Keratinocyte (primary cell): ENCODE measurements at regions not wholly inside any gene's neighbourhood (a gene's known extent, or its start where the extent isn't known, plus 50 kb on each side); places are given as distances from the start of the nearest gene placed in this dataset.

Experiments
- DNase-seq: peaks from one replicate; pipeline ENCODE4 v3.0.0-alpha.2; 2011; ENCODE audit warnings: low read depth, missing footprints, low spot score
- FAIRE-seq: peaks from 2 replicates; lab custom pipeline; 2011; peaks lifted over from hg19 to GRCh38; lab: Jason Lieb, UNC
- H2AFZ ChIP-seq: 2 replicates; pipeline ENCODE4 v1.6.0; 2012; ENCODE audit warnings: low read length, control low read depth, inconsistent platforms; ENCODE audit not compliant: control insufficient read depth
- H3K27ac ChIP-seq: 2 replicates; pipeline ENCODE4 v1.5.1; 2011; ENCODE audit warnings: low read length; ENCODE audit not compliant: control insufficient read depth, insufficient read depth
- H3K27me3 ChIP-seq: 3 replicates; pipeline ENCODE4 v1.6.0; 2011; ENCODE audit warnings: low read length; ENCODE audit not compliant: control insufficient read depth, insufficient read depth; ENCODE audit errors: extremely low read depth
- H3K36me3 ChIP-seq, 2 experiments: 2 replicates in 1 of 2; 3 replicates in 1 of 2; pipeline ENCODE4 v1.5.1; 2011; ENCODE audit warnings: low read length in 2 of 2, mild to moderate bottlenecking in 1 of 2; ENCODE audit not compliant: control insufficient read depth in 2 of 2, insufficient read depth in 2 of 2; ENCODE audit errors: extremely low read depth in 1 of 2
- H3K4me1 ChIP-seq: 3 replicates; pipeline ENCODE4 v1.5.1; 2011; ENCODE audit warnings: low read length; ENCODE audit not compliant: control insufficient read depth, insufficient read depth; ENCODE audit errors: extremely low read depth
- H3K4me2 ChIP-seq: 3 replicates; pipeline ENCODE4 v1.6.0; 2011; ENCODE audit warnings: low read depth, low read length; ENCODE audit not compliant: control insufficient read depth, insufficient read depth; ENCODE audit errors: extremely low read depth
- H3K4me3 ChIP-seq, 3 experiments: fragments of 200-600 bp in 1 of 3; sonication (generic) in 1 of 3; 2 replicates in 2 of 3; 3 replicates in 1 of 3; pipeline ENCODE4 v1.5.1; 2011 to 2016; ENCODE audit warnings: low read length in 3 of 3, mild to moderate bottlenecking in 3 of 3, control low read depth in 2 of 3, inconsistent platforms in 1 of 3, low read depth in 1 of 3, mixed read lengths in 1 of 3, mixed run types in 1 of 3, moderate library complexity in 1 of 3; ENCODE audit not compliant: control insufficient read depth in 2 of 3, insufficient read depth in 2 of 3; ENCODE audit errors: extremely low read depth in 1 of 3
- H3K79me2 ChIP-seq: 2 replicates; pipeline ENCODE4 v1.6.0; 2012; ENCODE audit warnings: low read length; ENCODE audit not compliant: control insufficient read depth, insufficient read depth
- H3K9ac ChIP-seq: 3 replicates; pipeline ENCODE4 v1.6.0; 2011; ENCODE audit warnings: low read length; ENCODE audit not compliant: control insufficient read depth, insufficient read depth; ENCODE audit errors: extremely low read depth
- H3K9me1 ChIP-seq: 3 replicates; pipeline ENCODE4 v1.6.0; 2011; ENCODE audit warnings: low read length; ENCODE audit not compliant: control insufficient read depth, insufficient read depth; ENCODE audit errors: extremely low read depth
- H3K9me3 ChIP-seq: 2 replicates; pipeline ENCODE4 v1.5.1; 2012; ENCODE audit warnings: low read depth, low read length; ENCODE audit not compliant: control insufficient read depth
- H4K20me1 ChIP-seq: 3 replicates; pipeline ENCODE4 v1.6.0; 2011; ENCODE audit warnings: low read length; ENCODE audit not compliant: control insufficient read depth, insufficient read depth; ENCODE audit errors: extremely low read depth
- EZH2 ChIP-seq: IDR thresholded peaks from one replicate; pipeline ENCODE4 v1.6.1; 2012; ENCODE audit warnings: inconsistent platforms, mild to moderate bottlenecking, low read length, moderate library complexity
- dilution Hi-C: fragments of 300-500 bp; cut with MboI; formaldehyde crosslinking; loops from one replicate; pipeline ENCODE4 v1.7.0; 2020; ENCODE audit warnings: low sequenced_read_pairs; ENCODE audit not compliant: extremely low pct_ligation_motif_present
- TF ChIP-seq, protein P1 (sequence below), 3 experiments: IDR thresholded peaks in 1 of 3; conservative IDR thresholded peaks in 1 of 3; optimal IDR thresholded peaks in 1 of 3; 2 replicates in 2 of 3; 3 replicates in 1 of 3; pipeline versions ENCODE3 to v1.5.1; 2011; ENCODE audit warnings: low read length in 3 of 3, mild to moderate bottlenecking in 3 of 3, moderate library complexity in 2 of 3, control low read depth in 1 of 3, inconsistent platforms in 1 of 3; ENCODE audit not compliant: insufficient read depth in 2 of 3; ENCODE audit errors: extremely low read depth in 1 of 3

DNA sequence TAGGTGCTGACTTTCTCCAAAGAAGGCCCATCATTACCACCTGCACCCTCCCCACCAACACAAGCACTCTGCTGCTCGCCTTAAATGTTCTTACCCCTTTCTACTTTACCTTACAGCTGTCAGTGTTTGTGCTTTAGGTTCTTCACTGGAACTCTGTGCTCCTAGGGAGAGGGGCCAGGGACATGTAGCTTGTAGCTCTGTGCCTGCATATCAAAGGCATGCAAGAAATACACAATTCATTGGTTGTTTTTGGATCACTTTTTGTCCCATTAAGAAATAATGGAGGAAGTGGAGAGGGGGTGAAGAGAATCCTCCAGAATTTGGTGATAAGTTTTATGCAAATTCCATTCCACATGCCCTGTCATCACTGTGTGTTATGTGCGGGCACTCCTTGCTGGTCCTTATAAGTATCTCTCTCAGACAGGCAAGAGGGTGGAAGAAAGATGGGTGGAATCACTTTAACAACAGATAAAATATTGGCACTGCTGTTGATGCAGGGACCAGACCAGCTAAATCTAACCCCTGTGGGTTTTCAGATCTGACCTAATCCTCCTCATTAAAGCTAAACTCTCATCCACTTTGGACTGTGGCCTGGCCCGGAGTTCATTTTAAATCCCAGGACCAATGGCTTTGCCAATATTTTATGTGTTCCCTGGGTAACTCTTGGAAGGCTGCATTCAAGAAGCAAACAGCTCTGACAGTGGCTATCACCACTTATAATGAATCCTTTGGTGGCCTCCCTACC, 375.8 kb upstream of the NFE2L3 start:
- FAIRE-seq, result no peak
- Histone ChIP-seq H3K27ac (no peak overlapping the region), H3K9me1 (no peaks in the 10 kb centered on the region), H3K4me1 (no peaks in the 10 kb centered on the region), H3K36me3 (no peaks in the 10 kb centered on the region), H3K4me3 (no peak overlapping the region), H2AFZ (no peak overlapping the region), H3K9ac (no peak overlapping the region), H3K9me3 (no peaks in the 10 kb centered on the region), H3K79me2 (no peaks in the 10 kb centered on the region), H4K20me1 (no peaks in the 10 kb centered on the region), H3K27me3 (no peaks in the 10 kb centered on the region), H3K4me2 (no peak overlapping the region)
- DNase-seq, result no peak
- dilution Hi-C loops, result no loop called here
- TF ChIP-seq, protein P1, sequence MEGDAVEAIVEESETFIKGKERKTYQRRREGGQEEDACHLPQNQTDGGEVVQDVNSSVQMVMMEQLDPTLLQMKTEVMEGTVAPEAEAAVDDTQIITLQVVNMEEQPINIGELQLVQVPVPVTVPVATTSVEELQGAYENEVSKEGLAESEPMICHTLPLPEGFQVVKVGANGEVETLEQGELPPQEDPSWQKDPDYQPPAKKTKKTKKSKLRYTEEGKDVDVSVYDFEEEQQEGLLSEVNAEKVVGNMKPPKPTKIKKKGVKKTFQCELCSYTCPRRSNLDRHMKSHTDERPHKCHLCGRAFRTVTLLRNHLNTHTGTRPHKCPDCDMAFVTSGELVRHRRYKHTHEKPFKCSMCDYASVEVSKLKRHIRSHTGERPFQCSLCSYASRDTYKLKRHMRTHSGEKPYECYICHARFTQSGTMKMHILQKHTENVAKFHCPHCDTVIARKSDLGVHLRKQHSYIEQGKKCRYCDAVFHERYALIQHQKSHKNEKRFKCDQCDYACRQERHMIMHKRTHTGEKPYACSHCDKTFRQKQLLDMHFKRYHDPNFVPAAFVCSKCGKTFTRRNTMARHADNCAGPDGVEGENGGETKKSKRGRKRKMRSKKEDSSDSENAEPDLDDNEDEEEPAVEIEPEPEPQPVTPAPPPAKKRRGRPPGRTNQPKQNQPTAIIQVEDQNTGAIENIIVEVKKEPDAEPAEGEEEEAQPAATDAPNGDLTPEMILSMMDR (optimal IDR thresholded peaks at IDR 0.05 in 1 of 3, IDR thresholded peaks at IDR 0.05 in 1 of 3, conservative IDR thresholded peaks at IDR 0.05 in 1 of 3; ENCODE audit: extremely low read depth in 1 of 3, insufficient read depth in 2 of 3, low read length in 3 of 3), result no peak
- TF ChIP-seq EZH2, result no peak

DNA sequence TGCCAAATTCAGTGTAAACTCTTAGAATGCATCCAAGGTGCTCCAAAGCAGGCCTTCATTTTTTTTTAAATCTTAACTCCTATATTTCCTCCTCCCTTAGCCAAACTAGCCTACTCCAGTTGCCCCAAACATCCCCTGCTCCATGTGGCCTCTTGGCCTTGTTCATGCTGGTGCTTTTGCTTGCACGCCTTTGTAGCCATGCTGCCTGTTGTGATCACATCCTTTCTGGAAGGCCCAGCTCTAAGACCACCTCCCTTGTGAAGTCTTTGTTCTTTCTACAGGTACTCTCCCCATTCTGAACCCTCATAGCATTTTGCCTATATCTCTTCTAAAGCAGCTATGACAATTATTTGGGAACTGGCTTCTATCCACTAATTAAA, 375.3 kb upstream of the NFE2L3 start:
- no peaks in the 10 kb centered on the region for H3K79me2 ChIP-seq
- dilution Hi-C loops, result no loop called here
- H4K20me1 ChIP-seq, result no peaks in the 10 kb centered on the region
- H3K9me3 ChIP-seq, result no peaks in the 10 kb centered on the region
- no peak for FAIRE-seq
- no peaks in the 10 kb centered on the region for H3K27me3 ChIP-seq
- H3K9ac ChIP-seq, result no peak overlapping the region
- H2AFZ ChIP-seq, result no peak overlapping the region
- H3K4me2 ChIP-seq, result no peak overlapping the region
- no peak overlapping the region for H3K27ac ChIP-seq
- no peaks in the 10 kb centered on the region for H3K36me3 ChIP-seq
- no peaks in the 10 kb centered on the region for H3K9me1 ChIP-seq
- H3K4me1 ChIP-seq, result no peaks in the 10 kb centered on the region
- no peak overlapping the region for H3K4me3 ChIP-seq
- TF ChIP-seq, protein P1 (optimal IDR thresholded peaks at IDR 0.05 in 1 of 3, IDR thresholded peaks at IDR 0.05 in 1 of 3, conservative IDR thresholded peaks at IDR 0.05 in 1 of 3; ENCODE audit: extremely low read depth in 1 of 3, insufficient read depth in 2 of 3, low read length in 3 of 3), result no peak
- TF ChIP-seq EZH2, result no peak
- no peak for DNase-seq
